ENCODE measurements at regions not wholly inside any gene's neighbourhood (a gene's known extent, or its start where the extent isn't known, plus 50 kb on each side); places are given as distances from the start of the nearest gene placed in this dataset.

DNA sequence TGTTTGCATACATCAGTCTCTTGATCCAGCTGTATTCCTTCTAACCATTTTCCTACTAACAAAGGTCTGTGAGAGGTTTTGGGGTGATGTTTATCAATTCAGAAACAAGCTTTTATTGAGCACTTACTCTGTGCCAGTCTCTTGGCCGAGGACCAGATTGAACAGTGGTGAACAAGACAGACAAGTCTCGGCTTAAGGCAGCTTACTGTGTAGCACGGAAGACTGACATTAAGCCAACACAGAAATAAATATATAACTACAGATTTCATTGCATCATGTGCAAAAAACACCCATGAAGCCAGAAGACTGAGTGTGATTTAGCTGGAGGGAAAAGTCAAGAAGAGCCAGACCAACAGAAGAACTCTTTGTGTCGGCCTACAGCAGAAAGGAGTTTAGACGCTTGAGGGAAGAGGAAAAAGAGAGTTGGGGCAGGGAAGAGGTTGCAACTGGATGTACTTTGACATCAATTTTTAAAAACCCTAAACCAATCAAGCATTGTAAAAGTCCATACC, 549.6 kb upstream of the CITED2 start:
- DNase-seq (ENCODE audit: low read depth), result no peak

GRCh38 chr6:139922236-139922635, 547.8 kb upstream of the CITED2 start:
- DNase-seq (ENCODE audit: low read depth), result no peak

GRCh38 chr6:139920776-139921100, 546.3 kb upstream of the CITED2 start:
- DNase-seq (ENCODE audit: low read depth), result no peak

GRCh38 chr6:139920027-139920775, 545.8 kb upstream of the CITED2 start:
- no peak for DNase-seq (ENCODE audit: low read depth)

- no peak for DNase-seq (ENCODE audit: low read depth)
Observed at GRCh38 chr6:139919107-139920026, 544.9 kb upstream of the CITED2 start.

DNA sequence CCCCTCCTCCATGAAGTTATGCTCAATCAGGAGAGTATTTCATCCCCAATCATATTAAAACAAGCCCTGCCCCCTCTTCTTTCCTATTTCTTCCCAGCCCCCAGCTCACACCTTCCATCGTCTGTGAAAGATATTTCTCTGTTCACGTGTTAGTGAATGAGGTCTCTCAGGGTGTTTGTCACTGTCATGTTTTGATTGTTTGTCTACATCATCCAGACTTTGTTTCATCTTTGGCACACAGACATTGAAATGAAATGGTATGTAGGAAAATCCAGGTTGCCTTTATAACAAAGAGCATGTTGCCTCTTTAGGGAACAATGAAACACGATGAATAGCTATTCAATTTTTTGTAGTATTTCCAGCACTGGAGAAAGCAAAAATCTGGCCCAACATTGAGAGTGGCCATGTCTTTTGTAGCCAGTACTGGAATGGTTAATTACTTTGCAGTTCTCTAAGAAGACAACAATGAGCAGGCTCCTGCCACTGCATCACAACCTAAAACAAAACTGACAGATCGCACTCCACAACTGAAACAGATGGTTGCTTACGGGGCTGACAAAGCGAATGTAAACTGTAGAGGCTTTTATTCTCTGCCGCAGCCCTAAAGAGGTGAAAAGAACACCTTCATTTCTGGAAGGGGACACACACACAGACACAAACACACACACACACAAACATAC, 543.6 kb upstream of the CITED2 start:
- DNase-seq (ENCODE audit: low read depth), result no peak

DNA sequence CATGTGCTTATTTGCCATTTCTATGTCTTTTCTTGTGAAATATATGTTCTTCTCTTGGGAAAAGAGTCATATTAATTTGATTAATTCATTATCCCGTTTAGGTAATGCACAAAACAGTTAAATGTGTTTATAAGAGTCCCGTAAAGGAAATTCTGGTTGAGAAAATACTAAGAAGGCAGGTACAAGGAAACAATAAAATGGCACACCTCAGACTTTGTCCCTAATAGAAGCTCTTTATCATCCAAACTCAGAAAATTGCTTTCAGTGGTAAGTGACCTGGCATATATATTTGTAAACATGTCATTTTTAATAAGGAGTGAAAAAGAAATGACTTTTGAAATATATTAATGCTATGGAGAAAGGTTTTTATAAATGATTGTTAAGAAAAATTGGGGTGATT, 540.5 kb upstream of the CITED2 start:
- no peak for DNase-seq (ENCODE audit: low read depth)

DNA sequence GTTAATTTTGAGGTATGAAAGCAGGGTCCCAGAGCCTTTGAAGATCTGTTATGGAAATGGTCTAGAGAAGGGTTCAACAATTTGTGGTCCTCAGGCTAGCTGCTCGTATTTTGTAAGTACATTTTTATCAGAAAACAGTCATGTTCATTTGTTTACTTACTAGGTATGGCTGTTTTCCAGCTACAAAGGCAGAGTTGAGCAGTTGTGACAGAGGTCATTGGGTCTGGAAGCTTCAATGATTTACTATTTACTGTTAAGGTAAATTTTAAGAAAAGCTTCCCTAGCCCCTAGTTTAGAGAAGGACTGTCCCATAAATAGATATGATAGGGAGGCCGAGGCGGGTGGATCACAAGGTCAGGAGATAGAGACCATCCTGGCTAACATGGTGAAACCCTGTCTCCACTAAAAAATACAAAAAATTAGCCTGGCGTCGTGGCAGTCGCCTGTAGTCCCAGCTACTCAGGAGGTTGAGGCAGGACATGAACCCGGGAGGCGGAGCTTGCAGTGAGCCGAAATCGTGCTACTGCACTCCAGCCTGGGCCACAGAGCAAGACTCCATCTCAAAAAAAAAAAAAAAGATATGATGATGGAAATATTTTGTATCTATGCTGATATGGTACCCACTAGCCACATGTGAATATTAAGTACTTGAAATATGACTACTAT, 538.4 kb upstream of the CITED2 start:
- DNase-seq (ENCODE audit: low read depth), result no peak

DNA sequence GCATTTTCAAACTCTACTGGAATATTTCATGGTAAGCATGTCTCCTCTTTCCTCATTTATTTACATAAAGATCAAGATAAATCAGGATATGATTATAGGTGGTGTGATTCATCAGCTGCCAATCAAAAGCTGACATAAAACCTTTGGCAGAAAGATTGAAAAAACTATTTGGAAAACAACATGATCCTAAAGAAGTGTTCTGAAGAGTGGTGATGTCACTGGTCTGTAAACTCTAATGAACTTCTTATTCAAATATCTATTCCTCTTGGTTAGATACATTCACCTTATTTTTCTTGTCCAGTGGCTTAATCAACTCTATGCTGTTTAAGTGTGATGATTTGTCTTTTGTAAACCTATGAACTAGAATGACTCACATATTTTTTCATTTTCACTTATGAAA, 535.5 kb upstream of the CITED2 start:
- no peak for DNase-seq (ENCODE audit: low read depth)

DNA sequence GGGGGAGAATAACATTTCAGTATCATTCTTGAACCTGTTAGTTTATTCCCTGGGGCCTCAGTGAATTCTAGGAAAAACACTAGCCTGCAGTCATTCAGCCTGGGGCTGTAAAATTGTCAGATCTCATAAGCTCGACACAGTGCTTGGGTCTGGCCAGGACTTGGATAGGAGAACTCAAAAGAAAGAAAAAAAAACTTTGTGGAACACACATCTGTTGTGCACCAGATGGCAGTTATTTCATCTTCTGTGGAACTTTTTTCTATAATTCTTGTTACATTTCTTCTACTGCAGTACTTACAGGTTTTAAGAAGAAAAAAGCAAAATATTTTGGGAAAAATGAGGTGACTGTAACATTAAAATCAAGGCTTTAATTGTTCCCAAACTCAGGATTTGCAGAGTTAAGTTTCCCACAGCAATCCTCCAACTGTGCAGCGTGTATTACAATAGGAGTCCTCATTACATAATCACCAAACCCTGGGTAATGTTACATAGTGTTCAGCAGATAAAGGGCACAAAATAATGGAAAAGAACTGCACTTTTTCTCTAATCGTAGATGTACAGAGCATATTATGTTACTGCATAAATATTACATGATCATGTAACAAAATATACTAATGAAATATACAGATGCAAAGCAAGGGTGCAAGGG, 531.1 kb upstream of the CITED2 start:
- DNase-seq (ENCODE audit: low read depth), result peak; percentile 32

GRCh38 chr6:139904568-139904967, 530.1 kb upstream of the CITED2 start:
- no peak for DNase-seq (ENCODE audit: low read depth)

GRCh38 chr6:139904158-139904533, 529.7 kb upstream of the CITED2 start:
- no peak for DNase-seq (ENCODE audit: low read depth)

DNA sequence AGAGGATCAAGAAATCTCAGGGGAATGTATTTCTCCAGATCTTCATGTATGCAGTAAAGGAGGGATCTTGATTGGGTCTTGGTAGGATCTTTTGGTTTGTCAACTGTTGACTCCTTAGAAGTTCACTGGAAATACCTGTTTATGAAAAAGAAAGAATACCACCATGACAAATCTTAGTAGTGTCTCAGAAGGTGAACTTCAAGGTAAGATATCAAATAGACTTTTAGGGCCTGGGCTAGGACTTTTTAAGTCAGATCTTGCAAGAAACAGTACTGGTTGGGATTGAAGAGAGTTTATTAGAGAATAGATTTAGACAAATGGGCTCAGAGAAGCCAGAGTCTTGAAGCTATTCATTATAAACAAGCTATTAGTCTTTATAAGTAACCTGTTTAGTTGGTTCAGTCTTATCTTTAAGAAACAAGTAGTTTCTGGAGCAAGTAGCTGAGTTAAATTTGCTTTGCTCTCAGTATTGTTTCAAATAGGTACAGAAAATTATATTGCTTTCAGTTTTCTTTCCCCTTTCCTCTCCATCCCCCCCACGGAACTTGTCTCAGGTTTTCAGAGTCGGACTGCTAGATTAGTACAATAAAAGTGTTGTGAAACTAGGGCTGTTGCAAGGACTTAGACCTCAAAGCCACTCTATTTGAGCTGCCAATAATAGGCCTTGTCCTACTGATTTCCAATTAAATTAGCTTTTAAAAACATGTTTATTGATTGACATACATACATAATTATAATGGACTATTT, 529.1 kb upstream of the CITED2 start:
- no peak for DNase-seq (ENCODE audit: low read depth)

- no peak for DNase-seq (ENCODE audit: low read depth)
Observed at GRCh38 chr6:139895205-139895793, 520.9 kb upstream of the CITED2 start.

DNA sequence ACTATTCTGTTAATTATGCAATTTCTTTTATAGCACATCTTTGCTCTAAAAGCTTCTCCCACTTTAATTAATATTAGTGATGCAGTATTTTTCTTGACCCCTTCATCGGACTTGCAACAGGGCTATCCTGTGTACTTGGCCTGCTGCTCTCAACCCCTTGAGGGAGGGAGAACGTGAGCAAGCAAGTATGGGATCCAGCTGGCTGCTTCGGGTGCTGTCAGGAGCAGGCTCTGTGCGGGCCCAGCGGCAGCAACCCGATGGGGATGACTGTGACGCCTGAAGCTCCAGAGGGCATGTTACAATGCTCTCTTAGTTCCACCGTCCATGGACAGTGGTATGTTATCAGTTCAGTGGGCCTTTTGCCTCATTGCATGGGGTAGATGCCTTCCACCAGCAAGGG, 519.8 kb upstream of the CITED2 start:
- DNase-seq (ENCODE audit: low read depth), result no peak

GRCh38 chr6:139891471-139891870, 517.0 kb upstream of the CITED2 start:
- DNase-seq (ENCODE audit: low read depth), result no peak

- no peak for DNase-seq (ENCODE audit: low read depth)
Observed at GRCh38 chr6:139888681-139889122, 514.3 kb upstream of the CITED2 start.

GRCh38 chr6:139887275-139887674, 512.8 kb upstream of the CITED2 start:
- DNase-seq (ENCODE audit: low read depth), result no peak

DNA sequence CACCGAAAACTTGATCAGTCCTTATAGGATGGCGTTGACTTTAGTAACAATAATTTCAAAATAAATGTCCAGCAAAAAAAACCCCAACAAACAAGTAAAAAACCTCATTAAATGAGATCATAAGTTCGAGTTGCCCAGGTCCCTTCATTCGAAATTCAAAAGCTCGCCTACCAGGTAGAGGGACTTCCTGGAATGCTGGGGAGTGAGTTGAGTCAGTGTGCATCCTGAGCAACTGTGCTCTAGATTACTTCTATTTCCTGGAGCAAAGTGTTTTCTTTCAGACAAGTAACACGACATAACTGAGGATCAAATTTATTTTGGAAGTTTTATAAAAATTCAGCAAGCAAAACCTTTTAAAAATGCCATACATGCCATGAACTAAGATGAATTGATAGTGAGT, 511.9 kb upstream of the CITED2 start:
- no peak for DNase-seq (ENCODE audit: low read depth)

- no peak for DNase-seq (ENCODE audit: low read depth)
Observed at GRCh38 chr6:139885909-139886308, 511.5 kb upstream of the CITED2 start.

Measured in GM04504 (cell line).